Kidney capillary endothelial cell (primary cell): ENCODE measurements at regions not wholly inside any gene's neighbourhood (a gene's known extent, or its start where the extent isn't known, plus 50 kb on each side); places are given as distances from the start of the nearest gene placed in this dataset.
A peak's percentile ranks its signal among the peaks of the same experiment; 100 is the strongest.

Experiments used
- DNase-seq: peaks from one replicate; pipeline ENCODE4 v3.0.0-alpha.2; 2018; ENCODE audit warnings: low spot score

GRCh38 chr2:59322005-59322404 lies 1080.9 kb upstream of the FANCL start:
- no peak for DNase-seq

- no peak for DNase-seq
These were observed 1073.1 kb upstream of the FANCL start for GRCh38 chr2:59314031-59314766.

GRCh38 chr2:59312967-59313940 lies 1072.1 kb upstream of the FANCL start:
- no peak for DNase-seq

GRCh38 chr2:59312029-59312428 lies 1070.9 kb upstream of the FANCL start:
- DNase-seq = no peak

DNA sequence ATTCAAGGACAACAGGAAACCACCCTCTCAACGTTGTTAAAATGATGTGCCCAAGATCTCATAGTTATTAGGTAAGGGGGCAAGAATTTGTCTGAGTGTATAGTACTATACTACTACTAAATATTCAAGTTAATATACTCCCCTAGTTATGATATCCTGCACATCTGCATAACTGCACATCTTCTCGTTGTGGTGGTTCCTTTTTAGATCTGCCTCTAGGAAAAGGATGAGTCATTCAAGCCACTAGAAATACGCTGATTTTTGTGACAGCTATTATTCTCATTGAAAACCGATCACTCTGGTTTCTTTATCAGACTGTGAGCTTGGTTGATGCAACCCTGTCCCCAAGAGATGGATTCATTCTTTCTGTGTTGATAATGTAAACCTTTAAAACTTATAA lies 1067.0 kb upstream of the FANCL start:
- no peak for DNase-seq

GRCh38 chr2:59307196-59307595 lies 1066.1 kb upstream of the FANCL start:
- no peak for DNase-seq

- no peak for DNase-seq
These were observed 1062.1 kb upstream of the FANCL start for GRCh38 chr2:59303272-59303671.

DNA sequence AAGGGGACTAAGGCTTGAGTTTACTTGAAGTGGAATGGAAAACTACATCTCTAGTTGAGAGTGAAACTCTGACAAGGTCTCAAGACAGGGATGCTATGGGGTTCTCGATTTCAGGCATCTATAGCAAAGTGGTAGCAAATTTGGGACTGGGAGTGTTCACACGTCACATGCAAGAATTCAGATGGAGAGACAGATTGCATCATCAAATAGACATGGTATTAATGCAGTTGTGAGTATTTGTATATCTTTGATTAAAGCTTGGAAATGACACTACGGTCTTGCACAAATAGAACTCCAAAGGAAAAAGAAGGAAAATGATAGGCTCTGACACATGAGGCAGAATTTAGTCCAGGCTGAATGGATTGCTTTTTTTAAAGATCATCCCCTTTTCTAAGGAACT lies 1061.6 kb upstream of the FANCL start:
- no peak for DNase-seq

DNA sequence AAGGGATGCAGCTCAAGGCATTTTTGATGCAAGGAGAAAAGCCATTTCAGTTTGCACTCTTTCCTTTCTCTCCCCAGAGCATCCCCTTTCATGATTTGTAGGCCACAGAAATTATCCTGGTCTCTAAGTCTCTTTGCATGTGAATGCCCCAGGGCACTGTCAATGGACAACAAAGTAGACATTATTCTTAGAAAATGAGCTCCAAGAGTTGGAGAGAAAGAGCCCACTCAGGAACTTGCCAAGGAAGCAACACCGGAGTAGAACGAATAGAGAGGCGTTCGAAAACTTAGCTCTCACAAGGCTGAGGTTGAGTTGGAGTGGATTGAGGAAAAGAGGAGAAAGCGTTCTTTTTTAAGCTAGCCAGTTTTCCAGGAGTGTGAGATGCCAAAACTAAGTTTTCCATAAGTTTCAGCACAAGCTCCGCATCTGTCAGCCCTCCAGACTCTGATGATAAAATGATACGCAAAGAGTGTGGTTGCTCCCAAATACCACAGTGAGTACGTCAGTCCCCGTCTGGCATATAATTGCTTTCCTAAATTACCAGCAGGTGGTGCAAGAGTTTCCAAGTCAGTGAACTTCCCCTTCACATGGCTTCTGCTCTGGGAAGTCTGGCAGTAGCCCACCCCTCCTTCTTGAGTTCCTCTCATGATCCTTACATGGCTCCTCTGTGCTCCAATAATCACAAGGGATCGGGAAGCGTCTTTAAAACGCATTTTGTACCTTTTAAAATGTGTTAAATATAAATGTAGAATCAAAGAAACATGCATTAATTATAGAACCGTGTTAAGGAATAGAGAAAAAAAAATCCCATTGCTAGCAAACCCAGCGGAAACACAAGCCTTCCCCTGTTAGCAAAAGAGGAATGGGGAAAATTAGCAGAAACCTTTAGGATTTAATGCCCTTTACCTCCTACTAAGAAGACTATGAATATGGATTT lies 1060.6 kb upstream of the FANCL start:
- DNase-seq = peak; percentile 42

- DNase-seq = no peak
These were observed 1056.7 kb upstream of the FANCL start for GRCh38 chr2:59297816-59298215.

- DNase-seq = no peak
These were observed 1055.2 kb upstream of the FANCL start for GRCh38 chr2:59296279-59296678.

GRCh38 chr2:59295524-59296162 lies 1054.5 kb upstream of the FANCL start:
- DNase-seq = no peak

GRCh38 chr2:59288771-59289170 lies 1047.6 kb upstream of the FANCL start:
- DNase-seq = no peak

GRCh38 chr2:59282374-59283057 lies 1041.4 kb upstream of the FANCL start:
- no peak for DNase-seq

DNA sequence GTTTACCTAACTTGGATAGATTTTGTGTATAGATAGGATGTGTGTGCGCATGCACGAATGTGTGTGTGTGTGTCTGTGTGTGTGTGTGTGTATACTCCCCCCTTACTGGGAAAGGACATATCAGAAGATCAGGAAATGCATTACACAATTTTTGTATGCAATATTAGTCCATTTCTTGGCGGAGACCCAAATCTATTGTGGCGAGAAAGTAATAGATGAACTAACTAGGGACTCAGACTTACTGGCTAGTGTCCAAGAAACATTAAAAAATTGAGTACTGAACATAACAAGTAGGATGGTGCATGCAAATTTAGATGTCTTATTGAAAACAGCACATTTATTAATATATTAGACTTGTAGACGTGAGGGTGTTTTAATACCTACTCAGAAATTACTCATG lies 1036.5 kb upstream of the FANCL start:
- DNase-seq = no peak

DNA sequence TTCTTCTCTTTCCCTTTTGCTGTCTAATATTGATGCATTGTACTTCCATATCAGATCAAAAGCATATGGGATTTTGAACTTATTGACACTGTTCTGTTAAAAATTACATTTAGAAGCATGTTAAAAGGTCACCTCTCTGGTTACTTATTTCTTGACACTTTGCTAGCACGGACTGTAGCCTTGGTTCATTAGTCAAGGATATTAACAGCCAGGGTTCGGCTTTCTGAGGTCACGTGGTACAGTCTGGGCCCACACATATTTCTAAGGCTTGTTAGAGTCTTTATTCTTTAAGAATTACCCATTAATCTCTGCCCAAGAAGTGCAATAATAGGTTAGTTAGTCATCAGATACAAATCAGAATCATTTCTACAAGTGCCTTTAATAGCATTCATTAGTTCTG lies 1035.8 kb upstream of the FANCL start:
- no peak for DNase-seq

- DNase-seq = no peak
These were observed 1034.9 kb upstream of the FANCL start for GRCh38 chr2:59276033-59276432.

DNA sequence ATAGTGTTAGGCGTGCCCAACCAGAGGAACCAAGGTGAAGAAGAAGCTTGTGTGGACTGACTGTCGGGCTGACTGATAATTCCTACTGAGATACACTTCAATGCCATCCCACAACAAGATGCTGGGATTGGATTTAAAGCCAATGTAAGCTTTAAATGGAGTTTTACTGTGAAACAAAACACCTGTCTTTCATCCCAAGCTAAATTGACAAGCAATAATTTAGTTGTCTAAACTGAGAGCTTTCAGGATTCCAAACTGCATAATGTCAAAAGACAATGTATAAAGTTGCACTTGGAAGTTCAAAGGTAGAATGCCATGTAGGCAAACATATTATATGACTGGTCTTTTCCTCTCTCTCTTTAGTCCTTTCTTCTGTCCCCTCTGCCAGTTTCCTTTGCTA lies 1025.3 kb upstream of the FANCL start:
- DNase-seq = no peak

DNA sequence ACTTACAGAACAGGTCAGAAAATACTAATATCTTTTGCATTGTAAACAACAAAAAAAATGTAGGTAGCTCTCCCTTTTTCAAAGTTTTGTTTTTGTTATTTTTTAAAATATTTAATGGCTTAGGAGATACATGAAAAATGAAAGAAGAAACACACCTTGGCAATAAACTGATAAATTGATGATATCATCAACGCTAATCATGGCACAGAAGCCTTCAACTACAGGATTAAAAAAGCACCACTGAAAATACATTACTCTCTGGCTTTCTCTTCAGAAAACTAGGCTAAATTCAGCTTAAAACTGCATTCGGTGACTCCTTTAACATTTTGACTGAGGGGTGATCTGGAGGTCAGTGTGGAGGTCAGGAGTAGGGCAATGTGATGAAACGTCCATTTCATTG lies 1018.8 kb upstream of the FANCL start:
- DNase-seq = no peak

DNA sequence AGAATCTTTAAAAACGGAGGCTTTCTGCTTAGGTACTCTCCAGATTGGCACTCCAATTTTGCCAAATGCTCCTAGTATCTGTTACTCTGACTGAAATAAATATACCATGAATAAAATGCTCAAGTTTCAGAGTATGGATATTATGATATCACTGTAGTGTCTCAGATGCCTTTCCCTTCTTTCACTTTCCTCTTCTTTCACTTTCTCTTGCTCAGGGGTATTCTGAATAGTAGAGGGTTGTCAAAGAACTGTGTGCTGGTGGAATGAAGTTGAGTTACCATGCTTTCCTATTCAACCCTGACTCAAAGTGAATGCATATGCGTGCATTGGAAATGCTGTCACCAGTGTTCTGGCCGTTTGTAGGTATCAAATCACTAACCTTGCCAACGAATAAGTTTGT lies 1015.2 kb upstream of the FANCL start:
- no peak for DNase-seq

DNA sequence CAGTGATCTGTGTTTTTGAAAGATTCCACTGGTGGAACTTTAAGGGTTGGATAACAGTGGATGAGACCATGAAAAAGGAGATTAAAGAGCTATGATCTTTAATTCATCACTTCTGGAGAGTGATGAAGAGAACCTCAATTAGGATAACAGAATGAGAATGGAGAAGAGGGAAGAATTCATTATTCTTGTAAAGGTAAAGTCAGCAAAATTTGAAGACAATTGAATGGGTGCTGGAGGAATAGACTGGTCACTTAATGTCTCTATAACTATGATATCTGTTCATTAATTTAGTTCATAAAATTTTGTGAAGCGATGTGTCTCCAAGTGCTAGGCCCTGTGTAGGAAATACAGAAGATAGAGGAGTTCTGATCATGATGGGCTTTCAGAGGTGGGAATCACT lies 1013.2 kb upstream of the FANCL start:
- no peak for DNase-seq
